T-helper 9 cell (primary cell): ENCODE measurements at regions not wholly inside any gene's neighbourhood (a gene's known extent, or its start where the extent isn't known, plus 50 kb on each side); places are given as distances from the start of the nearest gene placed in this dataset.

ENCODE experiments used
- DNase-seq: peaks from one replicate; pipeline ENCODE4 v3.0.0-alpha.2; 2020

DNA sequence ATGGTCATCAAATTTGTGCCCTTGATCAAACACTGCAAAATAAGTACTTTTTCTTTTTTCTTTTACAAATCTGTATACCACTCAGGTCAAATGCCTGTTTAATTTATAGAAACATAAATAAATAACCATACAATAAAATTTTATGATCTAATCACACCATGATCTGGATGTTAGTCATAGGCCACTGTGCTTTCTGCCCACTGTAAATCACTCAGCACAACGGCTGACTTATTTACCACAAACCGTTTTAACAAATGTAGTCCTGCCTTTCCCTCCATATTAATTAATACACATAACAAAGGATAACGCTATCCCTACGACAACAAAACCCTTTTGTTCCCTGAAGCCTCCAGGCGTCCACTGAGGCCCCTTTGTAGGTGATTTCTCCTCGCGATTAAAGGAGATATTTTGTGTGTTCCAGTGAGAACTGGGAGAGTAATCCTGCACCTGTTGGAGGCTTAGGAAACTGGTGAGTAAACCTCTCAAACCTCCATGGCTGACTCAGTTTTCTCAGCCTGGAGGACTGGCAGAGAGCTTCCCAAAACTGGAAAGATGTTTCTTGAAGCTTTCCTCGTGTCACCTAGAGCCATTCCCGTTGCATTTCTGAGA lies 477.1 kb upstream of the SGCG start:
- no peak for DNase-seq

DNA sequence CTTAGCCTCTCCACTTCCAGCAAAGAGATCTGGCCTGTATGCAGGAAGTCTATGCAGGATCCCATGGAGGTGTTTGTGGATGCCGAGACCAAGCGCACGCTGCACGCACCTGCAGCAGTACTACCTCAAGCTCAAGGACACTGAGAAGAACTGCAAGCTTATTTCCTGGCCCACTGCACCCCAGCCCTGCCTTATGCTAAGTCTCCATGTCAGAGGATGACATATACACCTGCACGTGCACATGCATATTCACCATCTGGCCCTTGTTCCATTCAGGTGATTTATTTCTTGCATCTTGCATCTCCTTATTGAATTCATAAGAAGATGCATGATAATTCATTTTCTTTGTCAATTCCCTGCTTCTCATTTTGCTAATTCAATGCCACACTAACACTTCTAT lies 472.8 kb upstream of the SGCG start:
- no peak for DNase-seq

DNA sequence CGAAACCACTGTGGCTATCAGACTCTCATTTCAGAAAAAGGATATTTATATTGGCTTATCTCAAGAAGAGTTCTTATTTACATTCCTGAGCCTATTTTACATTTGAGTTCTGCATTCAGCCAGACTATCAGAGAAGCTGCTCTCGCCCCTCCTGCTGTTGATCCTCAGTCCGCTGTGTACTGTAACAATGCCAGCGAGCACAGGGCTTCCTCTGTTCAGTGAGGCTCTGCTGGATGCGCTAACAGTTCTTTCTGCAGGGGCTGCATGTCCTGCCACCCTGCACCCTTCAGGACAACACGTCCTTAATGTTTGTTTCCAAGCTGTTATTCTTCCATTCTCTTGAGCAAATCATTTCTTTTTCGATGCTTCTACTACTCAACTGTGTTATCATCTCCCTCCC lies 463.7 kb upstream of the SGCG start:
- DNase-seq = no peak

DNA sequence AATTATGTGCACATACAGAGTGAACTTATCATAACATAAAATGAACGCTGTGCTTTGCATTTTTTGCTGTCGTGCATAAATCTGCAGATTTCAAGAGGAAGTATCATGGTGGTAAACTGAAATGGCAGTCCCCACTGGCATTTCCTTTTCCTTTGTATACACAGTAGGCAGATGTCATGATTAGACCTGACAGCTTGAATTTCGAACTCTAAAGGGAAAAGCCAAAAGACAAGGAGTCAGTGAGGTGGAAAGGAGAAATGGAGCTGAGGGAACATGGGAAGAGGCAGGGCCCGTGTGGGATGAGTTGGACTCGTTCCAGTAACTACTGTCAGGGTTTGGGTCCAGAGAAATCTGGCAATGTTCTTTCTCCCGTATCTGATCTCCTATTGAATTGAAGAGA lies 454.1 kb upstream of the SGCG start:
- DNase-seq = no peak

DNA sequence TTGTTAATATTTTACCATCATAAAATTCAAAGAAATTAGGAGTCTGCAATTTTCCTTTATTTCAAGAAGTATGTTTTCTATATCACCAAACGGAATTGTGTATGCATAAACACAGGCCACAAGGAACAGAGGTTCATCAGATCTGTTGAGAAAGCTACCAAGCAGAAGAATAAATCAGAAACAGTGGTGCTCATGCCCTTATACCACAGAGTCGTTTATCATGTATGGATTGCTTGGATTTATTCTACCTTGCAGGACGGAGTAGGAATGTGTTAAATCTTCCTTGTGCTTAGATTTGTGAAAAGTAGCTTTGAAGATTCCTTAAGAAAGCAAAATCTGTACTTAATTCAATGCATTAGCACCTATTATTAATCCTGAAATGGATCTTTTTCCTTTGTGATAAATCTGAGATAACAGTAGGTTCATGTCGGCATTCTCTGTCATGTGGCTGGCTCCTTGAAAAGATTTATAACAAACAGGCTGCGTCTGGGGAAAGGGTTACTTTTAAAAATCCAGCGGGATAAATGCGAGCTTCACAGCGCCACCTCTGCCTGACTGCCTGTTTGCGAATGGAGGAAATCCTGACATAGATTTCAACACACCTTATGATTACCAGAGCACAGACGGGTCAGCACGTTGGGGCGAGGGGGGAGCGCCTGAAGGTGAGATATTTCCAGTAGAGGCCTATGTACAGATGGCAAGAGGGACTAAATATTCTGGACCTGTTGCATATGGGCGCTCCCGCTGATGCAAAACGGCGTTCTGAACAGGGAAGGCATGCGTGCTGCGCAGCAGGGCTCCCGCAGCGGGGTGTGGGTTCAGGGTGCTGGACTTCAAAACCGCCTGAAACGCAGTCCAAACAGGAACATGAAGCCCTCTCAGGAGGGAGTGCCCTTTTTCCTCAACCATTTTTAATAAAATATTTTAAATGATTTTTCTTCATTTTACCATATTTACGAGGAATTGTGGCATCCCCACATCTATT lies 445.5 kb upstream of the SGCG start:
- no peak for DNase-seq

GRCh38 chr13:22736084-22736767 lies 444.6 kb upstream of the SGCG start:
- DNase-seq = no peak

GRCh38 chr13:22736768-22737092 lies 444.0 kb upstream of the SGCG start:
- no peak for DNase-seq

GRCh38 chr13:22738357-22738756 lies 442.4 kb upstream of the SGCG start:
- no peak for DNase-seq

GRCh38 chr13:22740264-22740663 lies 440.5 kb upstream of the SGCG start:
- DNase-seq = no peak

GRCh38 chr13:22744688-22745452 lies 435.9 kb upstream of the SGCG start:
- no peak for DNase-seq

GRCh38 chr13:22748866-22749577 lies 431.8 kb upstream of the SGCG start:
- no peak for DNase-seq

DNA sequence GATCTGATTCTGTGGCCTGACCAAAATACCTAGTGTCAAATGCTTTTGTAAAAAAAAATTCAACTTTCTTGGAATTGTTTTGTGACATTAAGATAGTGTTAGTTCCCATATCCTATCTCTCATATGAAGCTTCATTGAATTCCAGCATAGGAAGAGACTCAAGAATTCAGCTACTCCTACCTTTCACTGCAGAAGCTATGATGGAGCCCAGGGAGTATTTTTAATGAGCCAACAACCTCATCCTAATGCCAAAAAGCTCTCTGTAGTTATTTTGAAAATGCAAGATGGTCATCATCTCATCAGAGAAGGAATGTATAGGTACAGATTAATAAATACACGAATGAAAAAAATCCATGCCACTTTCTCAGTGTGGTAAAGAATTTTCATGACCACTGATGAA lies 431.2 kb upstream of the SGCG start:
- DNase-seq = no peak

DNA sequence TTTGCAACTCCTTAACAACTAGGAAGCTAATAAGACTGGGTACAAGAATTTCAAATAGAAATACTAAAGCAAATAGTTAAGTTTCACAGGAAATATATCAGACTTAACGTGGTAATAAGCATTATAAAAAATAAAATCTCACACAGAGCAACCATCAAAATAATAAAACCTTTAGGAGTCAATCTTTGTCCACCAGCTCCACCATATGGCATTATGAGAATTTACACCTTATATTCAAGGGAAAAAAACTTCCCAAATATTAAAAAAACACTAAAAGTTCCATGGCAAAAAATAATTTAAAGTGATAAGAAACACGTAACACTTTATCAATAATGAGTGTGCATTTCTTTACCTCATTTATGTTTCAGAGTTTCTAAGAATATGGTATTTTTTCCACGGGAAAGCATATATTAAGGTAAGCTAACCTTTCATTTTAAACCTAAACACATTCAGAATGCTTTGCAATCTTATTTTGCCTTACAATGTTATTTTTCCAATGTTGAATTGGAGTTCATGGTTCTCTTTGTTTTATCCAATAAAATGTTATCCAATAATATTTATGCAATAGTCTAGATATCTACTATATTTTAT lies 423.2 kb upstream of the SGCG start:
- DNase-seq = no peak

DNA sequence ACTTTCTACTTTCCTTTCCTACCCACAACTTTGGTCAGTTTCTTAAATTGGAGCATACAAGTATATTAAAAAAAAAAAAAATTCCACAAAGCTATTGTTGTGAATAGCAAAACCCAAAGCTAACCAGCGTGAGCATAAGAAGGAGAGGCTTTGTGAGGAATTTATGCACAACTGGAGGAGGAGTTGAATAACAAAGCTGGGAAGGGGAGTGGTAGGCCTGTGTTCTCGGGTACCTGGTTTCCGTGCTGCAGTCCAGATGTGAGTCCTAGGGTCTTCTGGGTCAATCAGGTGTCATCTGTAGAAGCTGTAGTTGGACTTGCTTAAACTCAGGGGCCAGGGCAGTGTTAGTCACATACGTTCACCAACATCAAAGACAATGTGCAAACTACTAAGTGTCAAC lies 422.5 kb upstream of the SGCG start:
- no peak for DNase-seq

DNA sequence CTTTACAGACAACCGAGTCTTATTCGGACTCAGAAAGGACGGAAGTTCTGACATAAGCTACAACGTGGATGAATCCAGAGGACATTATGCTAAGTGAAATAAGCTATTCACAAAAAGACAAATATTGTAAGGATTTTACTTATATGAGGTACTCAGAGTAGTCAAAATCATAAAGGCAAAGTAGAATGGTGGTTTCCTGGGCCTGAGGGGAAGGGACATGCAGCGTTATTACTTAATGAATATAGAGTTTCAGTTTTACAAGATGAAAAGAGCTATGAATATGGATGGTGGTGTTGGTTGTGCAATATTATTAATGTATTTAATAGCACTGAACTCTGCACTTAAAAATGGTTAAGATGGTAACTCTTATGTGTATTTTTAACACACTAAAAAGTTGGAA lies 419.1 kb upstream of the SGCG start:
- no peak for DNase-seq

GRCh38 chr13:22765547-22765946 lies 415.2 kb upstream of the SGCG start:
- DNase-seq = no peak

GRCh38 chr13:22770891-22771290 lies 409.9 kb upstream of the SGCG start:
- no peak for DNase-seq

GRCh38 chr13:22773465-22773864 lies 407.3 kb upstream of the SGCG start:
- no peak for DNase-seq

DNA sequence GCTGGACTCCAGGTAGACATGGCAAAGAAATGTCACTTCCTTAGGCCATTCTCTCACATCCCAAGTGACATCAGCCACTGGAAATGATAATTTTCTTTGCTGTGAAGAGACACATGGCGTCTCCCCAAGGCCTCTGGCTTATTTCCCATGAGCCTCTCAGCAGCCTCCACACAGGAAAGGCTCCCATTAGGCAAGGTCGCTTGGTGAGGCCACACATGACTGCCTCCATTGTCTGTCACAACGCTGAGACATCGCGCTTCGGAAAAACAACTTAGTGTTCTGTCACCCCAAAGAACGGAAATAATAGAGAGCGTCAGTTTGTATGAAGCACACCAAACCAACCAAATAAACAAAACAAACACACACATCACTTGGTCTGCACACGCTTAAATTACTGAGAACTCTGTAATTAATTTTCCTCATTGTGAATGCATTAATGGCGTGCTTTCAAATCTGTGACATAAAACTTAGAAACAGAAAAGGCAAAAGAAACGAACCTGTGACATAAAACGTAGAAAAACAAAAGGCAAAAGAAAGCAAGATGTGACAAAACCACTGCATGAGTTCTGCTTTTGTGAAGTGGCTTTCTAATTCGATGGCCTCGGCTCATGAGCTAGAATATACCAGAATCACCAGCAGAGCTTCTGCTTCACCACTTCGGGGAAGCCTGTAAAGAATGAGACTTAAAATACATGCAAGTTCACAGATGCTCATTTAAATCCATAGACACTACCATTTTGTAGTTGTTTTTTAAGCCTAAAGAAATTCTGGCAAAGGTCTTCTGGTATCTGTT lies 404.2 kb upstream of the SGCG start:
- no peak for DNase-seq

- DNase-seq = no peak
Observed at GRCh38 chr13:22777207-22777606, 403.6 kb upstream of the SGCG start.

DNA sequence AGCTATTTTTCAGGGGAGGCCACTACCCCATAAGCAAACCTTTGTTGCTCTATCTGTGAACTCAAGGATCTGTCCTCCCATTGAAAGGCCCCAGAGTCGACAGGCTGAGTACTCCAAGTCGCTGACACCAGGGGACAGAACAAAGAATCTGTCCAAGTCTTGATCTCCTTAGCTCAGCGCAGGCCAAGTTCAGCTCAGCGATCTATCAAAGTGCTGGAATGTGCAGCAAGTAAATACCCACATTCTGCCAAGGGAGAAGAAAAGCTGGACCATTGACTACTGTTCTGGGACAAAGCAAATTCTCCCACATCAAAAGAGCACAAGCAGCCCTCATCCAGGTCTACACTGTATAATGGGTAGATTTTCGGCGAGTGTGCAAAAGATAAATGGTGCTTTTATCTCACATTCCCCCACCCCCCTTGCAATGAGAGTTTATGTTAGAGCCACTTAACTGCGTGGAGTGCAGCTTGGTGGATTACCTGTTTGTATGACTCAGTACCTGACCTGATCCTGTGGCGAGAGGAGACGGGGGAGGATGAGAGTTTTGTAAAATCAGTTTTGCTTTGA lies 391.7 kb upstream of the SGCG start:
- no peak for DNase-seq
